Right lobe of liver (tissue), 6 donors: ENCODE measurements at regions not wholly inside any gene's neighbourhood (a gene's known extent, or its start where the extent isn't known, plus 50 kb on each side); places are given as distances from the start of the nearest gene placed in this dataset.

ENCODE experiments used
- ATAC-seq, 4 donors: fragments of 200-7000 bp; cut with Tn5 transposase; one replicate each; pipeline ENCODE4 v1.9.1; 2020; ENCODE audit warnings: mild to moderate bottlenecking in 4 of 4, moderate library complexity in 4 of 4
- DNase-seq, 3 donors: peaks; one replicate each; pipeline ENCODE4 v3.0.0-alpha.2; 2020
- H3K27ac ChIP-seq, 3 donors: fragments of 200-600 bp; one replicate each; pipeline ENCODE4 v1.8.0; 2022
- H3K27me3 ChIP-seq, 2 donors: fragments of 200-600 bp; one replicate each; pipeline ENCODE4 v1.8.0; 2022
- H3K36me3 ChIP-seq, 4 donors: fragments of 200-600 bp; sonication (generic) in 1 of 4; one replicate each; pipeline versions ENCODE4 v1.5.1 to v1.8.0; 2017 to 2022; ENCODE audit warnings: control low read depth in 1 of 4
- H3K4me1 ChIP-seq, 4 donors: fragments of 200-600 bp; sonication (generic) in 1 of 4; one replicate each; pipeline versions ENCODE4 v1.5.1 to v1.8.0; 2017 to 2022; ENCODE audit warnings: control low read depth in 1 of 4
- H3K4me3 ChIP-seq, 3 donors: fragments of 200-600 bp; one replicate each; pipeline ENCODE4 v1.8.0; 2022
- H3K9me3 ChIP-seq, 4 donors: fragments of 200-600 bp; sonication (generic) in 1 of 4; one replicate each; pipeline versions ENCODE4 v1.5.1 to v1.8.0; 2017 to 2022; ENCODE audit warnings: control low read depth in 1 of 4
- CTCF ChIP-seq, 4 donors: fragments of 200-600 bp in 3 of 4; fragments of 450-650 bp in 1 of 4; IDR thresholded peaks; one replicate each; pipeline versions ENCODE4 v1.5.1 to v1.8.0; 2016 to 2022; ENCODE audit warnings: antibody characterized with exemption in 4 of 4, mild to moderate bottlenecking in 2 of 4
- POLR2A ChIP-seq: fragments of 450-650 bp; IDR thresholded peaks from one replicate; pipeline ENCODE4 v1.6.1; 2017; ENCODE audit warnings: antibody characterized with exemption, mild to moderate bottlenecking
- WGBS: methylation state at CpG from one replicate; pipeline ENCODE4 v1.1.6; 2018; ENCODE audit warnings: low coverage, low lambda C conversion rate; ENCODE audit not compliant: insufficient coverage; ENCODE audit errors: missing lambda C conversion rate; 5-methylcytosine and 5-hydroxymethylcytosine counted together
- intact Hi-C, 2 donors: fragments of 100-400 bp; cut with DNase I; formaldehyde crosslinking; loops; one replicate each; pipeline versions ENCODE4 v1.11.2 to v1.14.1; 2022
- donor health status: DM: no; HTN: yes; CAD: no.
- donor health status: DM: no; HTN: no; CAD: no.
- donor health status: DM: no; HTN: no; CAD: no.
- donor health status: DM: no; HTN: yes; CAD: no.
- donor health status: DM: no; HTN: yes; CAD: no.

- ATAC-seq (no peak), DNase-seq (no peak)
- Histone ChIP-seq H3K36me3 (no peaks in the 10 kb centered on the region), H3K27ac (no peak overlapping the region), H3K4me1 (no peaks in the 10 kb centered on the region), H3K9me3 (no peaks in the 10 kb centered on the region), H3K27me3 (no peaks in the 10 kb centered on the region), H3K4me3 (no peak overlapping the region)
- WGBS, result 78% methylated on average over 5 of the region's 5 CpGs
- intact Hi-C loops, result no loop called here
- TF ChIP-seq POLR2A (no peak), CTCF (IDR thresholded peaks at IDR 0.05) (no peak)
Observed at GRCh38 chr17:15894258-15894657, 50.7 kb upstream of the ADORA2B start.

- Histone ChIP-seq H3K27ac (no peak overlapping the region), H3K36me3 (no peaks in the 10 kb centered on the region), H3K9me3 (no peaks in the 10 kb centered on the region), H3K4me1 (no peaks in the 10 kb centered on the region), H3K27me3 (no peaks in the 10 kb centered on the region), H3K4me3 (no peak overlapping the region)
- WGBS, result 82% methylated on average over 11 of the region's 12 CpGs
- DNase-seq, result no peak
- intact Hi-C loops, result no loop called here
- TF ChIP-seq CTCF (IDR thresholded peaks at IDR 0.05), result no peak
- TF ChIP-seq POLR2A, result no peak
- no peak for ATAC-seq
Observed at GRCh38 chr17:15894913-15895658, 49.8 kb upstream of the ADORA2B start.
